ENCODE measurements at regions not wholly inside any gene's neighbourhood (a gene's known extent, or its start where the extent isn't known, plus 50 kb on each side); places are given as distances from the start of the nearest gene placed in this dataset.

DNA sequence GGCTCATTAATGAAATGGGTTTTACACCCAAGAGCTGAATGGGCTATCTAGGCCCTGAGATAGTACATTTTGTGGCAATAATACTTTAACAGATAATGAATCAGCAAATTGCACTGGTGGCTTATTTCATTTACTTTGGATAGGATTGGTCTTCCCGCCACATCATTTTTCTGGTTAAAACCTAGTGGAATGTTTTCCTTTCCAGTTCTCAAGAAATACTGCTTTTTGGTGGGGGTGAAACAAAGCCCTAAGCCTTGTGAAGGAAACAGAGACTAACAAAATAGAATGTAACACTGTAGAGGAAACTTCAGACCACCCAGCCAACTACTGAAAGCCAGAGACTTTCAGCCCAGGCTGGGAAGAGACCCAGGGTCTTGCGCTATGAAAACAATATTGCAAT is 172.2 kb downstream of the HHIPL2 start:
- Histone ChIP-seq H3K4me1 (ENCODE audit: control insufficient read depth in 1 of 2, insufficient read depth in 2 of 2, low read length in 2 of 2) (peaks cover 0 to 2% of the 10 kb centered on the region in 2 experiments), H3K9ac (ENCODE audit: low read length) (no peak overlapping the region), H2BK5ac (ENCODE audit: low read depth, low read length, poor library complexity) (no peak overlapping the region), H3K36me3 (ENCODE audit: control insufficient read depth in 1 of 2, insufficient read depth in 2 of 2, low read length in 2 of 2) (no peaks in the 10 kb centered on the region), H2BK120ac (ENCODE audit: insufficient read depth, low read length, poor library complexity) (no peak overlapping the region), H3K4me2 (ENCODE audit: low read length) (no peak overlapping the region), H3K27me3 (ENCODE audit: insufficient read depth, low read length) (no peaks in the 10 kb centered on the region), H4K12ac (ENCODE audit: low read depth, low read length) (no peak overlapping the region), H3K79me1 (ENCODE audit: low read length) (no peaks in the 10 kb centered on the region), H3K14ac (ENCODE audit: low read length) (no peak overlapping the region), H3K27ac (ENCODE audit: low read depth, low read length) (no peak overlapping the region), H3K23ac (ENCODE audit: low read length) (no peak overlapping the region), H3K4ac (ENCODE audit: low read depth, low read length) (no peak overlapping the region), H3K4me3 (ENCODE audit: low read depth, low read length) (no peak overlapping the region), H3K18ac (ENCODE audit: low read length) (no peak overlapping the region), H2BK12ac (ENCODE audit: low read length) (no peak overlapping the region), H4K8ac (ENCODE audit: low read depth, low read length) (no peak overlapping the region), H3K9me3 (ENCODE audit: insufficient read depth, low read depth, low read length) (no peaks in the 10 kb centered on the region), H2AK5ac (ENCODE audit: low read length) (no peak overlapping the region), H4K91ac (ENCODE audit: low read depth, low read length) (no peak overlapping the region), H2AFZ (ENCODE audit: insufficient read depth, low read length, poor library complexity) (no peak overlapping the region), H3K79me2 (ENCODE audit: control insufficient read depth, insufficient read depth, low read length, poor library complexity) (peaks cover 2% of the 10 kb centered on the region)
- no peak for DNase-seq
- no CpG with 5 or more reads among the region's 2 CpGs for WGBS (ENCODE audit: extremely low coverage, insufficient coverage, insufficient read length)

DNA sequence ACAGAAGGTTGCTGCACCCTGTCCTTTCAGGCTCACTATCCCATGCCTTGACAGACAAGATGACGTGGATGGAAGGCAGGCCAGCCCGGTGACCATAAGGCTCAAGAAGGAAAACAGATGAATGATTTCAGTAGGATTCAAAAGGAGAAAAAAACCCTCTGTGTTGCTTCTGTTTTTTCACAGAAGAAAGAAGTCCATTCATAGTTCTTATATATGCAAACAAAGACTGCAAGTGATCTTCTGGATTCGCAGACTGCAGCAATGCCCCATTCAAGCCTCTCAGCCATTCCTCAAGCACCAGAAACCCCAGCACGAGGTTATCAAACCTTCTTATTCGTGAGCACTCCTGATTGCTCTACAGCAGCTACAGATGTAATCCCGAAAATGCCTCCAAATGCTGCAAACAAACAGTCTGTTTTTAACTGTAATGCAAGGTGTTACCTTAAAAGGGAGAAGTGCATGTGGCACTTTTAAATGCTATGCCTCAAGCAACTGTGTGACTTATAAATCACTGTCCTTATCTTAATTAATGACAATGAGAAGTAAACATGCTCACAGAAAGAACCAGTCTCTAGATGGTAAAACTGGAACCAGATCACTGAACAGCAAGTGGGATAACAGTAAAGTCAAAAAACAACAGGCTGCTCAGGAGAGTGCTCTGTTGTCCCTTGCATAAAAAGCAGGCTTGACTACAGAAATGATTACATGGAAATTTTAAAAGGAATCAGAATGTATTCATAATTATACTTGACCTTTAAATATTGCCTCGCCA is 173.9 kb downstream of the HHIPL2 start:
- no peak overlapping the region for H2BK120ac ChIP-seq (ENCODE audit: insufficient read depth, low read length, poor library complexity)
- H3K79me2 ChIP-seq (ENCODE audit: control insufficient read depth, insufficient read depth, low read length, poor library complexity): peaks cover 2% of the 10 kb centered on the region
- H3K14ac ChIP-seq (ENCODE audit: low read length): no peak overlapping the region
- no peak overlapping the region for H4K8ac ChIP-seq (ENCODE audit: low read depth, low read length)
- H3K4me1 ChIP-seq (ENCODE audit: control insufficient read depth in 1 of 2, insufficient read depth in 2 of 2, low read length in 2 of 2): peaks cover 0 to 4% of the 10 kb centered on the region in 2 experiments
- H3K4me2 ChIP-seq (ENCODE audit: low read length): no peak overlapping the region
- H3K9ac ChIP-seq (ENCODE audit: low read length): no peak overlapping the region
- DNase-seq: no peak
- no peak overlapping the region for H2BK5ac ChIP-seq (ENCODE audit: low read depth, low read length, poor library complexity)
- H3K23ac ChIP-seq (ENCODE audit: low read length): no peak overlapping the region
- no peak overlapping the region for H4K91ac ChIP-seq (ENCODE audit: low read depth, low read length)
- no peak overlapping the region for H4K12ac ChIP-seq (ENCODE audit: low read depth, low read length)
- no peaks in the 10 kb centered on the region for H3K36me3 ChIP-seq (ENCODE audit: control insufficient read depth in 1 of 2, insufficient read depth in 2 of 2, low read length in 2 of 2)
- no peak overlapping the region for H2AK5ac ChIP-seq (ENCODE audit: low read length)
- no peak overlapping the region for H2AFZ ChIP-seq (ENCODE audit: insufficient read depth, low read length, poor library complexity)
- H3K27me3 ChIP-seq (ENCODE audit: insufficient read depth, low read length): no peaks in the 10 kb centered on the region
- no peaks in the 10 kb centered on the region for H3K9me3 ChIP-seq (ENCODE audit: insufficient read depth, low read depth, low read length)
- H3K18ac ChIP-seq (ENCODE audit: low read length): no peak overlapping the region
- no peak overlapping the region for H3K27ac ChIP-seq (ENCODE audit: low read depth, low read length)
- no peak overlapping the region for H3K4ac ChIP-seq (ENCODE audit: low read depth, low read length)
- H2BK12ac ChIP-seq (ENCODE audit: low read length): no peak overlapping the region
- no CpG with 5 or more reads among the region's 7 CpGs for WGBS (ENCODE audit: extremely low coverage, insufficient coverage, insufficient read length)
- no peaks in the 10 kb centered on the region for H3K79me1 ChIP-seq (ENCODE audit: low read length)
- H3K4me3 ChIP-seq (ENCODE audit: low read depth, low read length): no peak overlapping the region

DNA sequence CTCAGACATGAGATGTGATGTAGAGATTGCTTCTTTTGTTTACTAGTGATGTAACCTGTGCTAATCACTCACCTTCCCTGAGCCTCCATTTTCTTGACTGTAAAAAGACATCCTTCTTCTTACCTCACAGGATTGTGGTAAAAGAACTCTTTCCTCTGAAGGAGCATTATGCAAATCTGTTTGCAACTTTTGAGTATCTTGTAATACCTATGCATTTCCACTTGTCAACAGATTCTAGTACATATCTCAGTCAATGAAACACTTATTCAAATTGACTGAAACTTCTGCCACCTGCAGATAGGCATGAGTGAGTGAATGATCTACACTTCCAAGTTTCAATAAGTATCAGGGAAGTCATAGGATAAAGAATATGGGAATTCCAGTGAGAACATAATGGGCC is 174.7 kb downstream of the HHIPL2 start:
- Histone ChIP-seq H3K18ac (ENCODE audit: low read length) (no peak overlapping the region), H2AK5ac (ENCODE audit: low read length) (no peak overlapping the region), H3K4me1 (ENCODE audit: control insufficient read depth in 1 of 2, insufficient read depth in 2 of 2, low read length in 2 of 2) (peaks cover 0 to 4% of the 10 kb centered on the region in 2 experiments), H3K14ac (ENCODE audit: low read length) (no peak overlapping the region), H3K23ac (ENCODE audit: low read length) (no peak overlapping the region), H2BK12ac (ENCODE audit: low read length) (no peak overlapping the region), H3K4ac (ENCODE audit: low read depth, low read length) (no peak overlapping the region), H3K4me3 (ENCODE audit: low read depth, low read length) (no peak overlapping the region), H3K79me2 (ENCODE audit: control insufficient read depth, insufficient read depth, low read length, poor library complexity) (peaks cover 2% of the 10 kb centered on the region), H4K12ac (ENCODE audit: low read depth, low read length) (no peak overlapping the region), H3K4me2 (ENCODE audit: low read length) (no peak overlapping the region), H3K27ac (ENCODE audit: low read depth, low read length) (no peak overlapping the region), H4K91ac (ENCODE audit: low read depth, low read length) (no peak overlapping the region), H4K8ac (ENCODE audit: low read depth, low read length) (no peak overlapping the region), H2BK120ac (ENCODE audit: insufficient read depth, low read length, poor library complexity) (no peak overlapping the region), H3K27me3 (ENCODE audit: insufficient read depth, low read length) (no peaks in the 10 kb centered on the region), H3K36me3 (ENCODE audit: control insufficient read depth in 1 of 2, insufficient read depth in 2 of 2, low read length in 2 of 2) (no peaks in the 10 kb centered on the region), H3K9ac (ENCODE audit: low read length) (no peak overlapping the region), H3K79me1 (ENCODE audit: low read length) (no peaks in the 10 kb centered on the region), H2BK5ac (ENCODE audit: low read depth, low read length, poor library complexity) (no peak overlapping the region), H3K9me3 (ENCODE audit: insufficient read depth, low read depth, low read length) (no peaks in the 10 kb centered on the region), H2AFZ (ENCODE audit: insufficient read depth, low read length, poor library complexity) (no peak overlapping the region)
- DNase-seq: no peak

DNA sequence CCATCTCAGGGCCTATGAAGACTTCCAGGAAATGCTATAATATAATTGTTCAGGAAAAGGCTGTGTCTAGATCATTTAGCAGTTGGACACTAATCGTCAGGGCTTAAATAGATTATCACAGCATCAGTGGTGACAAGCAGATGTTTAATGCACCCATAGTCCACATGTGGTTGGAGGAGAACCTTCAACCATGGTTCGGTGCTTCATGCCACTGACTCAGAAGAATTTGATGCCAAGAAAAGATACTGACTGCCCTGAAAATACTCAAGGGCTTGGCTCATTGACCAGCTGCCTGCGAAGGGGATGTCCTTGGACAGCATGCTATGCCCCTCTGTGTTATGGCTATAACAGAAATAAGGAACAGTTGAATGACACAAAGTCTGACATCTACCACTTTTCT is 175.7 kb downstream of the HHIPL2 start:
- H4K91ac ChIP-seq (ENCODE audit: low read depth, low read length): no peak overlapping the region
- no peak overlapping the region for H2BK12ac ChIP-seq (ENCODE audit: low read length)
- no peak overlapping the region for H4K8ac ChIP-seq (ENCODE audit: low read depth, low read length)
- no peaks in the 10 kb centered on the region for H3K79me1 ChIP-seq (ENCODE audit: low read length)
- H2BK5ac ChIP-seq (ENCODE audit: low read depth, low read length, poor library complexity): no peak overlapping the region
- no peak overlapping the region for H3K27ac ChIP-seq (ENCODE audit: low read depth, low read length)
- no peak overlapping the region for H3K18ac ChIP-seq (ENCODE audit: low read length)
- H3K4ac ChIP-seq (ENCODE audit: low read depth, low read length): no peak overlapping the region
- no peak overlapping the region for H3K9ac ChIP-seq (ENCODE audit: low read length)
- H3K4me1 ChIP-seq (ENCODE audit: control insufficient read depth in 1 of 2, insufficient read depth in 2 of 2, low read length in 2 of 2): peaks cover 0 to 4% of the 10 kb centered on the region in 2 experiments
- no peak overlapping the region for H2AFZ ChIP-seq (ENCODE audit: insufficient read depth, low read length, poor library complexity)
- no peak overlapping the region for H2BK120ac ChIP-seq (ENCODE audit: insufficient read depth, low read length, poor library complexity)
- H3K9me3 ChIP-seq (ENCODE audit: insufficient read depth, low read depth, low read length): no peaks in the 10 kb centered on the region
- H3K27me3 ChIP-seq (ENCODE audit: insufficient read depth, low read length): no peaks in the 10 kb centered on the region
- H3K4me2 ChIP-seq (ENCODE audit: low read length): no peak overlapping the region
- H3K23ac ChIP-seq (ENCODE audit: low read length): no peak overlapping the region
- H3K14ac ChIP-seq (ENCODE audit: low read length): no peak overlapping the region
- no peak overlapping the region for H4K12ac ChIP-seq (ENCODE audit: low read depth, low read length)
- no peaks in the 10 kb centered on the region for H3K36me3 ChIP-seq (ENCODE audit: control insufficient read depth in 1 of 2, insufficient read depth in 2 of 2, low read length in 2 of 2)
- no peak overlapping the region for H3K4me3 ChIP-seq (ENCODE audit: low read depth, low read length)
- no peak overlapping the region for H2AK5ac ChIP-seq (ENCODE audit: low read length)
- no peak for DNase-seq
- no CpG with 5 or more reads among the region's 3 CpGs for WGBS (ENCODE audit: extremely low coverage, insufficient coverage, insufficient read length)
- peaks cover 2% of the 10 kb centered on the region for H3K79me2 ChIP-seq (ENCODE audit: control insufficient read depth, insufficient read depth, low read length, poor library complexity)
